22Rv1 (cell line): ENCODE measurements at regions not wholly inside any gene's neighbourhood (a gene's known extent, or its start where the extent isn't known, plus 50 kb on each side); places are given as distances from the start of the nearest gene placed in this dataset.
"Not testable (repeated sequence)": the region's sequence is repeated elsewhere in the genome, so short reads cannot be mapped to it uniquely, and the experiment has no call there.

Experiments used
- H3K27ac ChIP-seq: fragments of 450-650 bp; 2 replicates; pipeline ENCODE4 v1.5.1; 2017
- CTCF ChIP-seq: fragments of 450-650 bp; IDR thresholded peaks from 2 replicates; pipeline ENCODE4 v1.5.1; 2017; ENCODE audit warnings: mild to moderate bottlenecking
- ZFX ChIP-seq: fragments of 450-650 bp; IDR thresholded peaks from 2 replicates; pipeline ENCODE4 v1.6.1; 2017; ENCODE audit warnings: antibody characterized with exemption, borderline replicate concordance

DNA sequence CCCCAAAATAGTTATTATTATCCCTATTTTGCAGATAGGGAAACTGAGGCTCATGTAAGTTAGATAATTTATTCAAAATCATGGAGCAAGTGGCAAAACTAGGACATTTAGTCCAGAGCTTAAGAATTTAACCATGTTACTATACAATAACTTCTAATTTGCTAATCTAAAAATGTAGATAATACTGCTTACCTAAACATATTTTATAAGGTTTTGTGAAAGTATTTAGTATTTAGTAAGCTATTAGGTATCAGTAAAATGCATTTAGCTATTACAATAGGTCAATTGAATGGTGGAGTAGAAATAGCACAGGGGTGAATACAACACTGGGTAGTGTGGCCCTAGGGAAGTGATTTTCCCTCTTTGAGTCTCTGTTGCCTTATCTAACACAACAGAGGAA lies 648.3 kb downstream of the KIF4B start:
- TF ChIP-seq CTCF (no peak), ZFX (no peak)
- H3K27ac ChIP-seq = no peak overlapping the region

- no peak overlapping the region for H3K27ac ChIP-seq
- TF ChIP-seq CTCF (no peak), ZFX (no peak)
These were observed 651.8 kb downstream of the KIF4B start for GRCh38 chr5:155665361-155665760.

- H3K27ac ChIP-seq = not testable (repeated sequence)
These were observed 655.0 kb upstream of the SGCD start for GRCh38 chr5:155672001-155672400.

DNA sequence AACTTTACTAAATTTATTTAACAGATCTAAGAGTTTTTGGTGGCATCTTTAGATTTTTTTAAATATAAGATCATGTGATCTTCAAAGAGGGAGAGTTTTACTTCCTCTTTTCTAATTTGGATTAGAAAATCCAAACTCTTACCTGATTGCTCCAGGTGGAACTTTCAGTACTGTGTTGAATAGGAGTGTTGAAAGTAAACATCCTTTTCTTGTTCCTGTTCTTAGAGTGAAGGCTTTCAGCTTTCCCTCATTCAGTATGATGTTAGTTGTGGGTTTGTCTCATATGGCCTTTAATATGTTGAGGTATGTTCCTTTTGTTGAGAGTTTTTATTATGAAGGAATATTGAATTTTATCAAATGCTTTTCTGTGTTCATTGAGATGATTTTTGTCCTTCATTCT lies 650.0 kb upstream of the SGCD start:
- TF ChIP-seq CTCF (no peak), ZFX (no peak)
- H3K27ac ChIP-seq = no peak overlapping the region

DNA sequence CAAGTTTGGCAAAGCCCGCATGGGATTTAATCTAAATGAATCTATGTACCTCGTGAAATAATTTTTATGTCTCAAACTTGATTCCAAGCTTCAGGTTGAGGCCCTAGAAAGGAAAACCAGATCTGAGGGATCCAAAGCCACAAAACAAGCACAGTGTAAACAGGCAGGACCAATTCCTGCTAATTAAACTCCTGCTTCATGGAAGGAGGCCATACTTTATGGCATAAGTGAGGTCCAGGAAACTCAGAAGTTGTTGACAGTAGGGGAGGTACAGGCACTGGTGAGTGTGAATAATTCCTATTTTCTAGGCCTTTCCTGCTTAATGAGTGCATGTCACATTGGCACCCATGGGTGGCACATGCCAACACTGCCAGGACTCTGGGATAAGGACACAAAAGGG lies 648.6 kb upstream of the SGCD start:
- no peak overlapping the region for H3K27ac ChIP-seq
- no peak for TF ChIP-seq CTCF
- no peak for TF ChIP-seq ZFX

DNA sequence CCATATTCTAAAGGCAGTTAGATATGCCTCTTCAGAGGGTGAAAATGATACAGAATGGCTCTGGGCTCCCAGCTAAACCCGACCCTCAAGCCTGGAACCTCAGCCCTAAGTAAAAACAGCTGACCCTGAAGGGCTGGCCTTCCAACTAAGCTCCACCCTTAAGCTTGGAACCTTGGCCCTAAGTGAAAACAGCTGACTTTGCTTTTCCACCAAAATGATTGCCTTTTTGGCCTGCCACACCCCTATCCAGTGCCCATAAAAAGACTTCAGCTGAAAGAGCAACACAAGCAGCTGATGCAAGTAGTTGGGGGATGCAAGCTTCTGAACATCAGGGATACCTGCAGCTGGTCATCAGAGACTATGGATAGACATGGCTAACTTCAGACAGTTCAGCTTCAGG lies 647.4 kb upstream of the SGCD start:
- TF ChIP-seq ZFX (no peak), CTCF (no peak)
- no peak overlapping the region for H3K27ac ChIP-seq

- no peak overlapping the region for H3K27ac ChIP-seq
- TF ChIP-seq CTCF (no peak), ZFX (no peak)
These were observed 642.5 kb upstream of the SGCD start for GRCh38 chr5:155684417-155684816.

GRCh38 chr5:155686131-155686530 lies 640.8 kb upstream of the SGCD start:
- H3K27ac ChIP-seq = no peak overlapping the region

More at GRCh38 chr5:155686131-155686530, 640.8 kb upstream of the SGCD start:
- TF ChIP-seq ZFX (no peak), CTCF (no peak)
